Right lobe of liver (tissue), 6 donors: ENCODE measurements at regions not wholly inside any gene's neighbourhood (a gene's known extent, or its start where the extent isn't known, plus 50 kb on each side); places are given as distances from the start of the nearest gene placed in this dataset.
A peak's percentile ranks its signal among the peaks of the same experiment; 100 is the strongest.
"Not testable (repeated sequence)": the region's sequence is repeated elsewhere in the genome, so short reads cannot be mapped to it uniquely, and the experiment has no call there.

ENCODE experiments used
- ATAC-seq, 4 donors: fragments of 200-7000 bp; cut with Tn5 transposase; one replicate each; pipeline ENCODE4 v1.9.1; 2020; ENCODE audit warnings: mild to moderate bottlenecking in 4 of 4, moderate library complexity in 4 of 4
- DNase-seq, 3 donors: peaks; one replicate each; pipeline ENCODE4 v3.0.0-alpha.2; 2020
- H3K27ac ChIP-seq, 3 donors: fragments of 200-600 bp; one replicate each; pipeline ENCODE4 v1.8.0; 2022
- H3K27me3 ChIP-seq, 2 donors: fragments of 200-600 bp; one replicate each; pipeline ENCODE4 v1.8.0; 2022
- H3K36me3 ChIP-seq, 4 donors: fragments of 200-600 bp; sonication (generic) in 1 of 4; one replicate each; pipeline versions ENCODE4 v1.5.1 to v1.8.0; 2017 to 2022; ENCODE audit warnings: control low read depth in 1 of 4
- H3K4me1 ChIP-seq, 4 donors: fragments of 200-600 bp; sonication (generic) in 1 of 4; one replicate each; pipeline versions ENCODE4 v1.5.1 to v1.8.0; 2017 to 2022; ENCODE audit warnings: control low read depth in 1 of 4
- H3K4me3 ChIP-seq, 3 donors: fragments of 200-600 bp; one replicate each; pipeline ENCODE4 v1.8.0; 2022
- H3K9me3 ChIP-seq, 4 donors: fragments of 200-600 bp; sonication (generic) in 1 of 4; one replicate each; pipeline versions ENCODE4 v1.5.1 to v1.8.0; 2017 to 2022; ENCODE audit warnings: control low read depth in 1 of 4
- POLR2A ChIP-seq: fragments of 450-650 bp; IDR thresholded peaks from one replicate; pipeline ENCODE4 v1.6.1; 2017; ENCODE audit warnings: antibody characterized with exemption, mild to moderate bottlenecking
- WGBS: methylation state at CpG from one replicate; pipeline ENCODE4 v1.1.6; 2018; ENCODE audit warnings: low coverage, low lambda C conversion rate; ENCODE audit not compliant: insufficient coverage; ENCODE audit errors: missing lambda C conversion rate; 5-methylcytosine and 5-hydroxymethylcytosine counted together
- intact Hi-C, 2 donors: fragments of 100-400 bp; cut with DNase I; formaldehyde crosslinking; loops; one replicate each; pipeline versions ENCODE4 v1.11.2 to v1.14.1; 2022
- TF ChIP-seq, protein P1 (sequence below), 4 donors: fragments of 200-600 bp in 3 of 4; fragments of 450-650 bp in 1 of 4; IDR thresholded peaks; one replicate each; pipeline versions ENCODE4 v1.5.1 to v1.8.0; 2016 to 2022; ENCODE audit warnings: antibody characterized with exemption in 4 of 4, mild to moderate bottlenecking in 2 of 4
- donor health status: DM: no; HTN: yes; CAD: no.
- donor health status: DM: no; HTN: no; CAD: no.
- donor health status: DM: no; HTN: no; CAD: no.
- donor health status: DM: no; HTN: yes; CAD: no.
- donor health status: DM: no; HTN: yes; CAD: no.

GRCh38 chr17:20823905-20824304 is 218.9 kb downstream of the USP22 start:
- H3K4me3 ChIP-seq, result no peak overlapping the region
- H3K4me1 ChIP-seq, result no peaks in the 10 kb centered on the region
- WGBS, result 79% methylated on average over 3 of the region's 3 CpGs
- TF ChIP-seq, protein P1, sequence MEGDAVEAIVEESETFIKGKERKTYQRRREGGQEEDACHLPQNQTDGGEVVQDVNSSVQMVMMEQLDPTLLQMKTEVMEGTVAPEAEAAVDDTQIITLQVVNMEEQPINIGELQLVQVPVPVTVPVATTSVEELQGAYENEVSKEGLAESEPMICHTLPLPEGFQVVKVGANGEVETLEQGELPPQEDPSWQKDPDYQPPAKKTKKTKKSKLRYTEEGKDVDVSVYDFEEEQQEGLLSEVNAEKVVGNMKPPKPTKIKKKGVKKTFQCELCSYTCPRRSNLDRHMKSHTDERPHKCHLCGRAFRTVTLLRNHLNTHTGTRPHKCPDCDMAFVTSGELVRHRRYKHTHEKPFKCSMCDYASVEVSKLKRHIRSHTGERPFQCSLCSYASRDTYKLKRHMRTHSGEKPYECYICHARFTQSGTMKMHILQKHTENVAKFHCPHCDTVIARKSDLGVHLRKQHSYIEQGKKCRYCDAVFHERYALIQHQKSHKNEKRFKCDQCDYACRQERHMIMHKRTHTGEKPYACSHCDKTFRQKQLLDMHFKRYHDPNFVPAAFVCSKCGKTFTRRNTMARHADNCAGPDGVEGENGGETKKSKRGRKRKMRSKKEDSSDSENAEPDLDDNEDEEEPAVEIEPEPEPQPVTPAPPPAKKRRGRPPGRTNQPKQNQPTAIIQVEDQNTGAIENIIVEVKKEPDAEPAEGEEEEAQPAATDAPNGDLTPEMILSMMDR (IDR thresholded peaks at IDR 0.05), result no peak
- no peak for TF ChIP-seq POLR2A
- H3K27ac ChIP-seq, result no peak overlapping the region
- H3K27me3 ChIP-seq, result no peaks in the 10 kb centered on the region
- no peaks in the 10 kb centered on the region for H3K9me3 ChIP-seq
- ATAC-seq (no peak), DNase-seq (no peak)
- H3K36me3 ChIP-seq, result no peaks in the 10 kb centered on the region
- intact Hi-C loops, result no loop called here

- Histone ChIP-seq H3K27me3 (no peaks in the 10 kb centered on the region), H3K4me3 (no peak overlapping the region), H3K4me1 (no peaks in the 10 kb centered on the region), H3K36me3 (no peaks in the 10 kb centered on the region), H3K27ac (no peak overlapping the region), H3K9me3 (no peaks in the 10 kb centered on the region)
- DNase-seq, result no peak
- 70% methylated on average over 9 of the region's 9 CpGs for WGBS
- ATAC-seq, result no peak
- TF ChIP-seq, protein P1 (IDR thresholded peaks at IDR 0.05), result no peak
- TF ChIP-seq POLR2A, result no peak
- intact Hi-C loops, result no loop called here
Measured at GRCh38 chr17:20825539-20825938, 217.3 kb downstream of the USP22 start.

DNA sequence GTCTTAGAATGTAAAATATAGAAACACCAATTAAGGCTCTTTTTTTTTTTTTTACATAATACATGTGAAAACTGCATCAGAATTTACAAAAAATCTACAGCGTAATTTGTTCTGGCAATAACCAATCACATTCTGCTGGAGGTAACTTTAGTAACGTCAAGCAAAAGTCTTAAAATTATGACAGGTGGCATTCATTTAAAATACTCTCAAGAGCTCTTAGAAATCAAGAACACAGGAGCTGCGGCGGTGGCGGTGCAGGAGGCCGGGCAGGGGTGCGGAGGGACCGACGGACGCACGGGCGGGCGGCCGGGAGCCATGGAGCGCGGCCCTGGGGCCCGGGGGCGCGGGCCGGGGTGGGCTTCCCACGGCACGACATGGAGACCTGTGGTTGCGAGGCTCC is 202.4 kb downstream of the USP22 start:
- H3K27me3 ChIP-seq, H3K36me3 ChIP-seq, H3K4me3 ChIP-seq, intact Hi-C loops, H3K27ac ChIP-seq, DNase-seq, H3K9me3 ChIP-seq, ATAC-seq, H3K4me1 ChIP-seq: not testable (repeated sequence)
- WGBS, result 19% methylated on average over 6 of the region's 23 CpGs

- H3K4me1 ChIP-seq, ATAC-seq, H3K27ac ChIP-seq, H3K36me3 ChIP-seq, DNase-seq, H3K9me3 ChIP-seq, H3K27me3 ChIP-seq, intact Hi-C loops, H3K4me3 ChIP-seq: not testable (repeated sequence)
- 55% methylated on average over 2 of the region's 62 CpGs for WGBS
Measured at GRCh38 chr17:20840987-20841865, 201.6 kb downstream of the USP22 start.

DNA sequence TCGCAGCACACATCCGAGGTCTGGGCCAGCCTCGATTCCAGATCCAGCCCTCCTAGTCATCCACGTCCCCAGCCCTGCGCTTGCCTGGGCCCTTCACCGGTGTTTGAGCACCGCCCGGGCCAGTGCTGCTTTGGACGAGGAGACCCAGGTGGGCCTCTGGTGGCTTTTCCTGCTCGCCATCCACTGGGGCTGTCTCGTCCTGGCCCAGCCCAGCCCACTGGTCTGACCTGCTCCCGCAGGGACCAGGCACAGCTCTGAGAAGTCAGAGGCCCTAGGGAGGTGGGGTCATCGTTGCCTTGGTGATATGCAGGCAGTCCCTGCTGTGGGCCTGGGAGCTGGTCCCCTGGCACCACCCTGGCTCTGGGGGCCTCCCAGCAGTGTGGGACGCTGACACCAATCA is 200.8 kb downstream of the USP22 start:
- H3K36me3 ChIP-seq, intact Hi-C loops, H3K4me3 ChIP-seq, ATAC-seq, H3K27ac ChIP-seq, H3K9me3 ChIP-seq, DNase-seq, H3K4me1 ChIP-seq, H3K27me3 ChIP-seq: not testable (repeated sequence)
- WGBS, result no CpG with 5 or more reads among the region's 14 CpGs

- ATAC-seq, H3K4me1 ChIP-seq, H3K27ac ChIP-seq, H3K4me3 ChIP-seq, H3K27me3 ChIP-seq, H3K36me3 ChIP-seq, H3K9me3 ChIP-seq, intact Hi-C loops, DNase-seq: not testable (repeated sequence)
- WGBS, result 50% methylated on average over 2 of the region's 19 CpGs
Measured at GRCh38 chr17:20843261-20843660, 199.6 kb downstream of the USP22 start.

DNA sequence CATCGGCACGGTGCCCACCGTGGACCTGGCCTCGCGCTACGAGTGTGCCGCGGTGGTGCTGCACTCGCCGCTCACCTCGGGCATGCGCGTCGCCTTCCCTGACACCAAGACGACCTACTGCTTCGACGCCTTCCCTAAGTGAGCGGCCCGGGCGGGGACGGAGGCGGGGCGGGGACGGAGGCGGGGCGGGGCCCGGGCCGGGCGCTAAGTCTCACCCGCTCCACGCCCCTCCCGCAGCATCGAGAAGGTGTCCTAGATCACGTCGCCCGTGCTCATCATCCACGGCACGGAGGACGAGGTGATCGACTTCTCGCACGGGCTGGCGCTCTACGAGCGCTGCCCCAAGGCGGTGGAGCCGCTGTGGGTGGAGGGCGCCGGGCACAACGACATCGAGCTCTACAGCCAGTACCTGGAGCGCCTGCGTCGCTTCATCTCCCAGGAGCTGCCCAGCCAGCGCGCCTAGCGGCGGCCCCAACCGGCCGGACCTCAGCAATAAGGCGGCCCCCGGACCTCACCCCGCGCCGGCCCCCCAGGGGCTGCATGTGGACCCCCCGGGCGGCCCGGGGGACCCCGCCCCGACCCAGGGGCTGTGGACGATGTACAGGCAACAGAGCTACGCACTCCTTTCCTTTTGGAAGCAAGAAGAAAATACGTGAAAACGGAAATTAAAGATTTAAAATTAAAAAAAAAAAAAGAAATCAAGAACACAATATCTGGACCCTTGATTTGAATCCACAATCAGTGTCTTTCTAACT is 198.8 kb downstream of the USP22 start:
- H3K4me1 ChIP-seq, H3K9me3 ChIP-seq, H3K27me3 ChIP-seq, H3K4me3 ChIP-seq, H3K36me3 ChIP-seq, intact Hi-C loops, H3K27ac ChIP-seq, DNase-seq: not testable (repeated sequence)
- WGBS, result 9% methylated on average over 4 of the region's 74 CpGs
- peak in 2 of 4 donors; percentile 22 to 33 for ATAC-seq
